Lower lobe of right lung (tissue), 2 donors: ENCODE measurements at regions not wholly inside any gene's neighbourhood (a gene's known extent, or its start where the extent isn't known, plus 50 kb on each side); places are given as distances from the start of the nearest gene placed in this dataset.

Source experiments
- ATAC-seq, 2 donors: fragments of 200-7000 bp; cut with Tn5 transposase; one replicate each; pipeline ENCODE4 v1.9.1; 2020 to 2022; ENCODE audit warnings: mild to moderate bottlenecking in 2 of 2, moderate library complexity in 2 of 2
- DNase-seq: peaks from one replicate; pipeline ENCODE4 v3.0.0-alpha.2; 2020
- H3K27ac ChIP-seq: fragments of 200-600 bp; one replicate; pipeline ENCODE4 v1.8.0; 2022
- H3K27me3 ChIP-seq: fragments of 200-600 bp; one replicate; pipeline ENCODE4 v1.8.0; 2022; ENCODE audit warnings: low read depth
- H3K36me3 ChIP-seq: fragments of 200-600 bp; one replicate; pipeline ENCODE4 v1.8.0; 2022; ENCODE audit warnings: mild to moderate bottlenecking
- H3K4me1 ChIP-seq: fragments of 200-600 bp; one replicate; pipeline ENCODE4 v1.8.0; 2022
- H3K4me3 ChIP-seq: fragments of 200-600 bp; one replicate; pipeline ENCODE4 v1.8.0; 2022; ENCODE audit warnings: mild to moderate bottlenecking
- H3K9me3 ChIP-seq: fragments of 200-600 bp; one replicate; pipeline ENCODE4 v1.8.0; 2022
- CTCF ChIP-seq: fragments of 200-600 bp; IDR thresholded peaks from one replicate; pipeline ENCODE4 v1.8.0; 2022; ENCODE audit warnings: antibody characterized with exemption, mild to moderate bottlenecking
- intact Hi-C: fragments of 100-400 bp; cut with DNase I; formaldehyde crosslinking; loops from one replicate; pipeline ENCODE4 v1.11.0; 2022
- donor health status: DM: no; HTN: yes; CAD: no; lungs with severe emphysema.

- ATAC-seq = no peak
- Histone ChIP-seq H3K36me3 (no peaks in the 10 kb centered on the region), H3K9me3 (no peaks in the 10 kb centered on the region), H3K27me3 (no peaks in the 10 kb centered on the region), H3K4me3 (no peak overlapping the region), H3K4me1 (peaks cover 10% of the 10 kb centered on the region), H3K27ac (no peak overlapping the region)
- TF ChIP-seq CTCF = no peak
- intact Hi-C loops = no loop called here
- no peak for DNase-seq
Observed at GRCh38 chr10:88187472-88187871, 324.0 kb downstream of the PTEN start.

GRCh38 chr10:88190123-88190522 lies 326.7 kb downstream of the PTEN start:
- Histone ChIP-seq H3K4me3 (no peak overlapping the region), H3K9me3 (no peaks in the 10 kb centered on the region), H3K27ac (no peak overlapping the region), H3K36me3 (no peaks in the 10 kb centered on the region), H3K27me3 (no peaks in the 10 kb centered on the region), H3K4me1 (peaks cover 10% of the 10 kb centered on the region)
- no peak for TF ChIP-seq CTCF
- no peak for ATAC-seq
- DNase-seq = no peak
- intact Hi-C loops = no loop called here

GRCh38 chr10:88190540-88191235 lies 327.3 kb downstream of the PTEN start:
- Histone ChIP-seq H3K36me3 (no peaks in the 10 kb centered on the region), H3K9me3 (no peaks in the 10 kb centered on the region), H3K4me1 (peaks cover 10% of the 10 kb centered on the region), H3K27ac (no peak overlapping the region), H3K27me3 (no peaks in the 10 kb centered on the region), H3K4me3 (no peak overlapping the region)
- intact Hi-C loops = no loop called here
- no peak for TF ChIP-seq CTCF
- DNase-seq (no peak), ATAC-seq (no peak)

- H3K27me3 ChIP-seq = no peaks in the 10 kb centered on the region
- intact Hi-C loops = no loop called here
- no peak for DNase-seq
- no peak overlapping the region for H3K27ac ChIP-seq
- no peak overlapping the region for H3K4me3 ChIP-seq
- no peak for ATAC-seq
- H3K9me3 ChIP-seq = no peaks in the 10 kb centered on the region
- no peaks in the 10 kb centered on the region for H3K36me3 ChIP-seq
- no peaks in the 10 kb centered on the region for H3K4me1 ChIP-seq
- TF ChIP-seq CTCF = no peak
Observed at GRCh38 chr10:88193018-88193417, 329.6 kb downstream of the PTEN start.

- intact Hi-C loops = no loop called here
- Histone ChIP-seq H3K27ac (no peak overlapping the region), H3K9me3 (no peaks in the 10 kb centered on the region), H3K4me3 (no peak overlapping the region), H3K4me1 (no peaks in the 10 kb centered on the region), H3K36me3 (no peaks in the 10 kb centered on the region), H3K27me3 (no peaks in the 10 kb centered on the region)
- DNase-seq = no peak
- peak in 1 of 2 donors; percentile 54 for ATAC-seq
- no peak for TF ChIP-seq CTCF
Observed at GRCh38 chr10:88194041-88194887, 330.8 kb downstream of the PTEN start.
